ENCODE measurements at regions not wholly inside any gene's neighbourhood (a gene's known extent, or its start where the extent isn't known, plus 50 kb on each side); places are given as distances from the start of the nearest gene placed in this dataset.
"Not testable (repeated sequence)": the region's sequence is repeated elsewhere in the genome, so short reads cannot be mapped to it uniquely, and the experiment has no call there.

DNA sequence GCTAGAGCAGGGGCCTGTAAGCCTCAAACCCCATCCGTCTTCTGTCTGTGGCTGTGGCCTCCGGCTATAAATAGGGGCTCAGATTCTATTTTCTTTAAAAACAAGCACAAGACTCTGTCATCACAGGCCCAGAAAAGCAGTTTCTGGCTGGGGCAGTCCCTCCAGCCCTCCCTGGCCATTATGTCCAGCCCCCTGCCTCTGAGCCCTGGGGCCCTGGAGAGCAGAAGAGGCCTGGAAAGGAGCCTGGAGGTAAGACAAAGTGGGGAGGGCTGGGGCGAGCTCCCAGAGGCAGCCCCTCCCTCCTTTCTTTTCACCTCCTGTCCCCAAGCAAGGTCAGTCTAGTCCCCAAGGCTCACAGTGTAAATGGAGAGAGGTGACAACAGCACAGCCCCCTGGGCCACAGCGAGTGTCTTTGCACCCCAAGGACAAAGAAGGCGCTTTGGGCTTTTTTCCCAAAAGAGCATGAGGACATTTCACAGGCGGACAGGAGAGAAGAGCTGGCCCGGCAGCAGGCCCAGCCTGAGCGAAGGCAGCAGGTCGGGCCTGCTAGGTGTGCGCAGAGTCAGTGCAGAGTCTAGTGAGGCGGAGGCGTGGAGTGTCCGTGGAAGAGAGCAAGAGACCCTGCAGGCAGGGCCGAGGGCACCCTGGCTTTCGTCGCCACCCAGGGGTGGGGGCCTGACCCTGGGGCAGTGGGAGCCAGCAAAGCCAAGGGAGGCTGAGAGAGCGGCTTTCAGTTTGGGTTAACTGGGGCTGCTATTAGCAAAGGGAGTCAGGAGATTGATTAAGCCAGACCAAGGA, 188.3 kb downstream of the TBC1D2B start (continued):
- TF ChIP-seq BRCA1 (IDR thresholded peaks at IDR 0.05; ENCODE audit: low read depth, low read length) (no peak), CTBP2 (IDR thresholded peaks at IDR 0.05; ENCODE audit: borderline replicate concordance, insufficient read depth, insufficient read length, low read length) (no peak), BCL11A (IDR thresholded peaks at IDR 0.05; ENCODE audit: low read depth in 2 of 2, low read length in 2 of 2) (no peak)

GRCh38 chr15:77887563-77888429, 189.7 kb downstream of the TBC1D2B start:
- H4K5ac ChIP-seq (ENCODE audit: insufficient read length, low read depth, low read length); H3K79me1 ChIP-seq (ENCODE audit: low read depth, low read length); H2BK20ac ChIP-seq (ENCODE audit: low read length); H3K4ac ChIP-seq (replicated peaks; ENCODE audit: insufficient read length, low read depth, low read length); DNase-seq (ENCODE audit: low read depth in 1 of 2, low spot score in 2 of 2); POLR2A ChIA-PET (ENCODE audit: partially characterized antibody); H3K23me2 ChIP-seq (ENCODE audit: low read depth, low read length); H2AFZ ChIP-seq (ENCODE audit: low read length); H4K8ac ChIP-seq (ENCODE audit: extremely low read depth, insufficient read depth, low read length); H3K9ac ChIP-seq (replicated peaks in 1 of 4; ENCODE audit: extremely low read depth in 1 of 4, low read depth in 3 of 4, low read length in 3 of 4); H3K4me1 ChIP-seq (replicated peaks in 1 of 4; ENCODE audit: control insufficient read depth in 3 of 4, insufficient read depth in 4 of 4, low read length in 3 of 4); H3K9me3 ChIP-seq (ENCODE audit: insufficient read depth in 2 of 2, low read depth in 1 of 2, low read length in 1 of 2); H3K56ac ChIP-seq (replicated peaks; ENCODE audit: insufficient read length, low read depth, low read length); H3K23ac ChIP-seq (ENCODE audit: insufficient read length); H3K18ac ChIP-seq (ENCODE audit: extremely low read depth, low read length); H2BK15ac ChIP-seq (ENCODE audit: low read length); H2BK5ac ChIP-seq (ENCODE audit: low read depth, low read length); H3K36me3 ChIP-seq (ENCODE audit: control insufficient read depth in 2 of 4, insufficient read depth in 4 of 4, low read length in 3 of 4); H3K79me2 ChIP-seq (ENCODE audit: control insufficient read depth in 1 of 2, insufficient read depth in 2 of 2, low read length in 2 of 2); H4K20me1 ChIP-seq (replicated peaks in 1 of 2; ENCODE audit: control insufficient read depth in 1 of 2, insufficient read depth in 2 of 2, low read length in 2 of 2); H3K27me3 ChIP-seq (replicated peaks in 1 of 4; ENCODE audit: control insufficient read depth in 3 of 4, extremely low read depth in 1 of 4, insufficient read depth in 3 of 4, low read length in 3 of 4); FAIRE-seq; H2BK12ac ChIP-seq (ENCODE audit: low read depth, low read length); CTCF ChIA-PET (ENCODE audit: partially characterized antibody); H3K27ac ChIP-seq (ENCODE audit: low read depth, low read length); H3K4me3 ChIP-seq (ENCODE audit: extremely low read depth in 1 of 4, insufficient read depth in 2 of 4, low read depth in 3 of 4, low read length in 4 of 4); H4K91ac ChIP-seq (replicated peaks; ENCODE audit: insufficient read length, low read length); H2AK5ac ChIP-seq (ENCODE audit: low read depth, low read length); H3K14ac ChIP-seq (ENCODE audit: insufficient read length); H2BK120ac ChIP-seq (replicated peaks; ENCODE audit: low read depth, low read length); H3K4me2 ChIP-seq (ENCODE audit: insufficient read depth in 1 of 2, low read depth in 2 of 2, low read length in 2 of 2): not testable (repeated sequence)
- WGBS, 2 experiments (ENCODE audit: extremely low coverage in 1 of 2, insufficient coverage in 1 of 2, insufficient read length in 1 of 2, insufficient replicate concordance in 2 of 2, low coverage in 1 of 2, low lambda C conversion rate in 2 of 2, missing lambda C conversion rate in 1 of 2) = 90% methylated on average over 3 of the region's 16 CpGs; no CpG with 5 or more reads in 1 of the 2 experiments

Measured in H1 (cell line).